Neural progenitor cell (in vitro differentiated cells): ENCODE measurements at regions not wholly inside any gene's neighbourhood (a gene's known extent, or its start where the extent isn't known, plus 50 kb on each side); places are given as distances from the start of the nearest gene placed in this dataset.

Experiments
- DNase-seq: peaks from one replicate; pipeline ENCODE4 v3.0.0-alpha.2; 2016; ENCODE audit warnings: low spot score
- H2AFZ ChIP-seq: fragments of 200-600 bp; sonication (generic); replicated peaks from 2 replicates; pipeline ENCODE4 v1.6.1; 2016; ENCODE audit warnings: antibody characterized with exemption
- H3F3A ChIP-seq: fragments of 200-600 bp; sonication (generic); 2 replicates; pipeline ENCODE4 v1.6.1; 2016; ENCODE audit warnings: antibody characterized with exemption, low read depth
- H3K27ac ChIP-seq: fragments of 200-600 bp; sonication (generic); 2 replicates; pipeline ENCODE4 v1.5.1; 2016; ENCODE audit warnings: mild to moderate bottlenecking
- H3K27me3 ChIP-seq: fragments of 200-600 bp; sonication (generic); 2 replicates; pipeline ENCODE4 v1.6.1; 2016; ENCODE audit warnings: mild to moderate bottlenecking, moderate library complexity
- H3K36me3 ChIP-seq: fragments of 200-600 bp; sonication (generic); 2 replicates; pipeline ENCODE4 v1.5.1; 2016
- H3K4me1 ChIP-seq: fragments of 200-600 bp; sonication (generic); 2 replicates; pipeline ENCODE4 v1.6.1; 2016; ENCODE audit warnings: mixed run types
- H3K4me2 ChIP-seq: fragments of 200-600 bp; sonication (generic); 2 replicates; pipeline ENCODE4 v1.6.1; 2016
- H3K4me3 ChIP-seq: fragments of 200-600 bp; sonication (generic); 2 replicates; pipeline ENCODE4 v1.5.1; 2016
- H3K79me2 ChIP-seq: fragments of 200-600 bp; sonication (generic); 2 replicates; pipeline ENCODE4 v1.6.1; 2016; ENCODE audit warnings: low read depth
- H3K9ac ChIP-seq: fragments of 200-600 bp; sonication (generic); 2 replicates; pipeline ENCODE4 v1.6.1; 2016
- H3K9me3 ChIP-seq: fragments of 200-600 bp; sonication (generic); 2 replicates; pipeline ENCODE4 v1.5.1; 2016; ENCODE audit warnings: low read depth
- H4K20me1 ChIP-seq: fragments of 200-600 bp; sonication (generic); 2 replicates; pipeline ENCODE4 v1.6.1; 2016; ENCODE audit warnings: low read depth
- H3K27ac Mint-ChIP-seq: 3 replicates; pipeline ENCODE4 v1.8.0; 2021; ENCODE audit warnings: mixed read lengths
- H3K27me3 Mint-ChIP-seq: 2 replicates; pipeline ENCODE4 v1.8.0; 2022; ENCODE audit warnings: low read depth, mild to moderate bottlenecking, inconsistent platforms, moderate library complexity, mixed read lengths; ENCODE audit not compliant: insufficient read depth
- H3K36me3 Mint-ChIP-seq: 3 replicates; pipeline ENCODE4 v1.8.0; 2021; ENCODE audit warnings: mixed read lengths
- H3K4me1 Mint-ChIP-seq: 3 replicates; pipeline ENCODE4 v1.8.0; 2021; ENCODE audit warnings: mixed read lengths
- H3K4me3 Mint-ChIP-seq: 3 replicates; pipeline ENCODE4 v1.8.0; 2021; ENCODE audit warnings: mild to moderate bottlenecking, moderate library complexity, mixed read lengths
- H3K9me3 Mint-ChIP-seq: 3 replicates; pipeline ENCODE4 v1.8.0; 2020; ENCODE audit warnings: mixed read lengths
- EZH2 ChIP-seq: fragments of 200-600 bp; sonication (generic); IDR thresholded peaks from 2 replicates; pipeline ENCODE4 v1.6.1; 2017; ENCODE audit warnings: antibody characterized with exemption, mild to moderate bottlenecking, moderate library complexity
- EZH2phosphoT487 ChIP-seq: fragments of 200-600 bp; sonication (generic); IDR thresholded peaks from 2 replicates; pipeline ENCODE4 v1.6.1; 2017; ENCODE audit warnings: antibody characterized with exemption
- TF ChIP-seq, protein P1 (sequence below): fragments of 200-600 bp; sonication (generic); IDR thresholded peaks from 2 replicates; pipeline ENCODE4 v1.5.1; 2017; ENCODE audit warnings: antibody characterized with exemption, mild to moderate bottlenecking

GRCh38 chr5:7018601-7019000 is 305.4 kb downstream of the TENT4A start:
- no peak overlapping the region for H3K27ac Mint-ChIP-seq
- Histone ChIP-seq H3K79me2 (no peaks in the 10 kb centered on the region), H3F3A (no peaks in the 10 kb centered on the region), H3K4me2 (no peak overlapping the region), H4K20me1 (no peaks in the 10 kb centered on the region), H2AFZ (no peak overlapping the region), H3K9me3 (no peaks in the 10 kb centered on the region), H3K4me1 (no peaks in the 10 kb centered on the region), H3K4me3 (no peak overlapping the region), H3K36me3 (no peaks in the 10 kb centered on the region), H3K9ac (no peak overlapping the region), H3K27ac (no peak overlapping the region), H3K27me3 (no peaks in the 10 kb centered on the region)
- H3K9me3 Mint-ChIP-seq = peaks cover 7% of the 10 kb centered on the region
- TF ChIP-seq EZH2phosphoT487 = no peak
- no peak for TF ChIP-seq EZH2
- TF ChIP-seq, protein P1, sequence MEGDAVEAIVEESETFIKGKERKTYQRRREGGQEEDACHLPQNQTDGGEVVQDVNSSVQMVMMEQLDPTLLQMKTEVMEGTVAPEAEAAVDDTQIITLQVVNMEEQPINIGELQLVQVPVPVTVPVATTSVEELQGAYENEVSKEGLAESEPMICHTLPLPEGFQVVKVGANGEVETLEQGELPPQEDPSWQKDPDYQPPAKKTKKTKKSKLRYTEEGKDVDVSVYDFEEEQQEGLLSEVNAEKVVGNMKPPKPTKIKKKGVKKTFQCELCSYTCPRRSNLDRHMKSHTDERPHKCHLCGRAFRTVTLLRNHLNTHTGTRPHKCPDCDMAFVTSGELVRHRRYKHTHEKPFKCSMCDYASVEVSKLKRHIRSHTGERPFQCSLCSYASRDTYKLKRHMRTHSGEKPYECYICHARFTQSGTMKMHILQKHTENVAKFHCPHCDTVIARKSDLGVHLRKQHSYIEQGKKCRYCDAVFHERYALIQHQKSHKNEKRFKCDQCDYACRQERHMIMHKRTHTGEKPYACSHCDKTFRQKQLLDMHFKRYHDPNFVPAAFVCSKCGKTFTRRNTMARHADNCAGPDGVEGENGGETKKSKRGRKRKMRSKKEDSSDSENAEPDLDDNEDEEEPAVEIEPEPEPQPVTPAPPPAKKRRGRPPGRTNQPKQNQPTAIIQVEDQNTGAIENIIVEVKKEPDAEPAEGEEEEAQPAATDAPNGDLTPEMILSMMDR = no peak
- H3K36me3 Mint-ChIP-seq = no peaks in the 10 kb centered on the region
- H3K4me1 Mint-ChIP-seq = no peaks in the 10 kb centered on the region
- H3K27me3 Mint-ChIP-seq = peaks cover 9% of the 10 kb centered on the region
- H3K4me3 Mint-ChIP-seq = no peak overlapping the region
- DNase-seq = no peak

- H3K36me3 ChIP-seq = no peaks in the 10 kb centered on the region
- no peaks in the 10 kb centered on the region for H3K27me3 ChIP-seq
- H3K4me2 ChIP-seq = no peak overlapping the region
- H2AFZ ChIP-seq = no peak overlapping the region
- Mint-ChIP-seq H3K9me3 (no peaks in the 10 kb centered on the region), H3K4me3 (no peak overlapping the region), H3K27me3 (peaks cover 2% of the 10 kb centered on the region), H3K4me1 (no peaks in the 10 kb centered on the region), H3K27ac (no peak overlapping the region), H3K36me3 (no peaks in the 10 kb centered on the region)
- no peaks in the 10 kb centered on the region for H3K79me2 ChIP-seq
- H3K27ac ChIP-seq = no peak overlapping the region
- H3K4me1 ChIP-seq = no peaks in the 10 kb centered on the region
- no peaks in the 10 kb centered on the region for H3K9me3 ChIP-seq
- no peaks in the 10 kb centered on the region for H3F3A ChIP-seq
- no peaks in the 10 kb centered on the region for H4K20me1 ChIP-seq
- no peak overlapping the region for H3K9ac ChIP-seq
- H3K4me3 ChIP-seq = no peak overlapping the region
- no peak for DNase-seq
- TF ChIP-seq EZH2 = no peak
- TF ChIP-seq, protein P1 = no peak
- no peak for TF ChIP-seq EZH2phosphoT487
Observed at GRCh38 chr5:7036192-7036835, 323.1 kb downstream of the TENT4A start.

- Histone ChIP-seq H3F3A (no peaks in the 10 kb centered on the region), H3K27ac (no peak overlapping the region), H3K79me2 (no peaks in the 10 kb centered on the region), H3K9ac (no peak overlapping the region), H3K36me3 (no peaks in the 10 kb centered on the region), H3K4me3 (no peak overlapping the region), H3K27me3 (no peaks in the 10 kb centered on the region), H4K20me1 (no peaks in the 10 kb centered on the region), H3K9me3 (no peaks in the 10 kb centered on the region), H2AFZ (no peak overlapping the region), H3K4me1 (no peaks in the 10 kb centered on the region), H3K4me2 (no peak overlapping the region)
- Mint-ChIP-seq H3K27ac (no peak overlapping the region), H3K27me3 (peaks cover 2% of the 10 kb centered on the region), H3K4me1 (no peaks in the 10 kb centered on the region), H3K9me3 (peaks cover 3% of the 10 kb centered on the region), H3K4me3 (no peak overlapping the region), H3K36me3 (no peaks in the 10 kb centered on the region)
- TF ChIP-seq EZH2 (no peak), EZH2phosphoT487 (no peak)
- TF ChIP-seq, protein P1 = no peak
- DNase-seq = no peak
Observed at GRCh38 chr5:7039074-7039473, 325.8 kb downstream of the TENT4A start.
